NCI-H2107 (cell line): ENCODE measurements at regions not wholly inside any gene's neighbourhood (a gene's known extent, or its start where the extent isn't known, plus 50 kb on each side); places are given as distances from the start of the nearest gene placed in this dataset.
"Not testable (repeated sequence)": the region's sequence is repeated elsewhere in the genome, so short reads cannot be mapped to it uniquely, and the experiment has no call there.

ENCODE experiments used
- DNase-seq: peaks from one replicate; lab custom pipeline; 2025; lab: John Stamatoyannopoulos, UW

GRCh38 chr11:38425578-38425977 is 1827.5 kb upstream of the RAG2 start:
- DNase-seq: no peak

GRCh38 chr11:38423042-38423441 is 1825.0 kb upstream of the RAG2 start:
- no peak for DNase-seq

GRCh38 chr11:38416141-38416540 is 1818.1 kb upstream of the RAG2 start:
- no peak for DNase-seq

GRCh38 chr11:38411149-38411548 is 1813.1 kb upstream of the RAG2 start:
- DNase-seq: no peak

GRCh38 chr11:38402063-38402462 is 1804.0 kb upstream of the RAG2 start:
- DNase-seq: no peak

GRCh38 chr11:38392176-38392575 is 1794.1 kb upstream of the RAG2 start:
- DNase-seq: no peak

GRCh38 chr11:38384568-38384967 is 1786.5 kb upstream of the RAG2 start:
- DNase-seq: no peak

GRCh38 chr11:38365274-38365673 is 1767.2 kb upstream of the RAG2 start:
- no peak for DNase-seq

- no peak for DNase-seq
Measured at GRCh38 chr11:38356255-38356654, 1758.2 kb upstream of the RAG2 start.

GRCh38 chr11:38345286-38345685 is 1747.2 kb upstream of the RAG2 start:
- no peak for DNase-seq

- DNase-seq: not testable (repeated sequence)
Measured at GRCh38 chr11:38341612-38342011, 1743.6 kb upstream of the RAG2 start.

- no peak for DNase-seq
Measured at GRCh38 chr11:38339835-38340440, 1741.9 kb upstream of the RAG2 start.

GRCh38 chr11:38338022-38338421 is 1740.0 kb upstream of the RAG2 start:
- DNase-seq: not testable (repeated sequence)

- no peak for DNase-seq
Measured at GRCh38 chr11:38332046-38332445, 1734.0 kb upstream of the RAG2 start.

- no peak for DNase-seq
Measured at GRCh38 chr11:38330578-38330977, 1732.5 kb upstream of the RAG2 start.

- DNase-seq: no peak
Measured at GRCh38 chr11:38323961-38324761, 1726.1 kb upstream of the RAG2 start.

- no peak for DNase-seq
Measured at GRCh38 chr11:38315151-38315550, 1717.1 kb upstream of the RAG2 start.

- no peak for DNase-seq
Measured at GRCh38 chr11:38307455-38307854, 1709.4 kb upstream of the RAG2 start.

GRCh38 chr11:38305682-38306081 is 1707.6 kb upstream of the RAG2 start:
- DNase-seq: no peak

- DNase-seq: no peak
Measured at GRCh38 chr11:38304926-38305325, 1706.9 kb upstream of the RAG2 start.

GRCh38 chr11:38302564-38302963 is 1704.5 kb upstream of the RAG2 start:
- DNase-seq: no peak

GRCh38 chr11:38300570-38300969 is 1702.5 kb upstream of the RAG2 start:
- no peak for DNase-seq

- DNase-seq: no peak
Measured at GRCh38 chr11:38296211-38296776, 1698.3 kb upstream of the RAG2 start.
